ENCODE measurements at regions not wholly inside any gene's neighbourhood (a gene's known extent, or its start where the extent isn't known, plus 50 kb on each side); places are given as distances from the start of the nearest gene placed in this dataset.

- no peak for TF ChIP-seq CTCF (conservative IDR thresholded peaks at IDR 0.05; ENCODE audit: low read length)
- no peak for DNase-seq (ENCODE audit: low read depth)
- no peak overlapping the region for H3K4me3 ChIP-seq (ENCODE audit: low read length)
These were observed 384.4 kb downstream of the MIAT start for GRCh38 chr22:27041745-27042310.

- DNase-seq (ENCODE audit: low read depth) = no peak
- TF ChIP-seq CTCF (conservative IDR thresholded peaks at IDR 0.05; ENCODE audit: low read length) = no peak
- H3K4me3 ChIP-seq (ENCODE audit: low read length) = no peak overlapping the region
These were observed 385.9 kb downstream of the MIAT start for GRCh38 chr22:27043262-27043661.

GRCh38 chr22:27045103-27045947 lies 387.9 kb downstream of the MIAT start:
- TF ChIP-seq CTCF (conservative IDR thresholded peaks at IDR 0.05; ENCODE audit: low read length) = no peak
- no peak overlapping the region for H3K4me3 ChIP-seq (ENCODE audit: low read length)
- peak; percentile 46 for DNase-seq (ENCODE audit: low read depth)

- no peak for TF ChIP-seq CTCF (conservative IDR thresholded peaks at IDR 0.05; ENCODE audit: low read length)
- no peak overlapping the region for H3K4me3 ChIP-seq (ENCODE audit: low read length)
- DNase-seq (ENCODE audit: low read depth) = no peak
These were observed 388.7 kb downstream of the MIAT start for GRCh38 chr22:27046086-27046485.

- no peak for DNase-seq (ENCODE audit: low read depth)
- TF ChIP-seq CTCF (conservative IDR thresholded peaks at IDR 0.05; ENCODE audit: low read length) = no peak
- H3K4me3 ChIP-seq (ENCODE audit: low read length) = no peak overlapping the region
These were observed 389.2 kb downstream of the MIAT start for GRCh38 chr22:27046603-27047002.

GRCh38 chr22:27050771-27051170 lies 393.4 kb downstream of the MIAT start:
- H3K4me3 ChIP-seq (ENCODE audit: low read length) = no peak overlapping the region
- DNase-seq (ENCODE audit: low read depth) = no peak
- TF ChIP-seq CTCF (conservative IDR thresholded peaks at IDR 0.05; ENCODE audit: low read length) = no peak

GRCh38 chr22:27051407-27051806 lies 394.0 kb downstream of the MIAT start:
- H3K4me3 ChIP-seq (ENCODE audit: low read length) = no peak overlapping the region
- TF ChIP-seq CTCF (conservative IDR thresholded peaks at IDR 0.05; ENCODE audit: low read length) = no peak
- no peak for DNase-seq (ENCODE audit: low read depth)

Data from AG10803 (cell line).